ENCODE measurements at regions not wholly inside any gene's neighbourhood (a gene's known extent, or its start where the extent isn't known, plus 50 kb on each side); places are given as distances from the start of the nearest gene placed in this dataset.

DNA sequence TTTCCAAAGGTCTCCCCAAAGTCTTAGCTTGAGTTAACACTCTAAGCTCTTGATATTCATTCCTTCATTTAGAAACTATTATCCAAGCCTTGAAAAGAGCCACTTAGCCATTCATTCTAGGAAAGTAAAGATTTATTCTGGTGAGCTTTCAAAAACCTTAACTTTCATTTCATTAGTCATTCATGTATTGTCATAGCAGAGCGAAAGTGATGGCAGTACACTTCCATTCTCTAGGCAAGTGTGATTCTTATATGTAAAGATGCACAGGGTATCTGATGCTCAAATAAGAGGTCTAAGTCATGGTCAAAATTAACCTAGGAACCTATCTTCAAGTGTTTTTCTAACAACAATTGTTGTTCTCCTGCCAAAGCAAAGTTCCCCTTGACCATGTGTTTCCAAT, 553.0 kb upstream of the FANCL start:
- no peak for TF ChIP-seq EZH2 (IDR thresholded peaks at IDR 0.05; ENCODE audit: borderline replicate concordance, low read depth, low read length, severe bottlenecking)
- TF ChIP-seq, protein P1, sequence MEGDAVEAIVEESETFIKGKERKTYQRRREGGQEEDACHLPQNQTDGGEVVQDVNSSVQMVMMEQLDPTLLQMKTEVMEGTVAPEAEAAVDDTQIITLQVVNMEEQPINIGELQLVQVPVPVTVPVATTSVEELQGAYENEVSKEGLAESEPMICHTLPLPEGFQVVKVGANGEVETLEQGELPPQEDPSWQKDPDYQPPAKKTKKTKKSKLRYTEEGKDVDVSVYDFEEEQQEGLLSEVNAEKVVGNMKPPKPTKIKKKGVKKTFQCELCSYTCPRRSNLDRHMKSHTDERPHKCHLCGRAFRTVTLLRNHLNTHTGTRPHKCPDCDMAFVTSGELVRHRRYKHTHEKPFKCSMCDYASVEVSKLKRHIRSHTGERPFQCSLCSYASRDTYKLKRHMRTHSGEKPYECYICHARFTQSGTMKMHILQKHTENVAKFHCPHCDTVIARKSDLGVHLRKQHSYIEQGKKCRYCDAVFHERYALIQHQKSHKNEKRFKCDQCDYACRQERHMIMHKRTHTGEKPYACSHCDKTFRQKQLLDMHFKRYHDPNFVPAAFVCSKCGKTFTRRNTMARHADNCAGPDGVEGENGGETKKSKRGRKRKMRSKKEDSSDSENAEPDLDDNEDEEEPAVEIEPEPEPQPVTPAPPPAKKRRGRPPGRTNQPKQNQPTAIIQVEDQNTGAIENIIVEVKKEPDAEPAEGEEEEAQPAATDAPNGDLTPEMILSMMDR (IDR thresholded peaks at IDR 0.05; ENCODE audit: borderline replicate concordance, extremely low read depth, low read length, poor library complexity, severe bottlenecking), result no peak
